HG02759 (cell line): ENCODE measurements at regions not wholly inside any gene's neighbourhood (a gene's known extent, or its start where the extent isn't known, plus 50 kb on each side); places are given as distances from the start of the nearest gene placed in this dataset.

Experiments used
- ATAC-seq: cut with Tn5 transposase; IDR thresholded peaks from one replicate; pipeline ENCODE4 v1.9.1; 2021; ENCODE audit warnings: mild to moderate bottlenecking, moderate library complexity; ENCODE audit not compliant: unreplicated experiment

DNA sequence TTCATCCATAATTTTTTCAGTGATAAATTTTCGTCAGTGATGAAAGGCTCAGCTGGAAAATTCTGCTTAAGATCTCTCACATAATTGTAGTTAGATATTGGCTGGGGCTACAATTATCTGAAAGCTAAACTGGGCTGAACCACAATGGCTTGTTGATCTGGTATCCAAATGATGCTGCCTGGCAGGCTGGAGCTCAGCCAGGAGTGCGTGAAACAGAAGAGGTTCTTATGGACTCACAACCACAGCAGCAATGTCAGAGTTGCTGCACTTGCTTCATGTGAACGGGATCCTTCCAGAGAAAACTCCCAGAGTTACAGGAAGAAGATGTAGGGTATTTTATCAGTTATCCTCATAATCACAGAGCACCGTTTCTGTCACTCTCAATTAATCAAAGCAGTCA lies 533.2 kb upstream of the POM121L12 start:
- no peak for ATAC-seq

DNA sequence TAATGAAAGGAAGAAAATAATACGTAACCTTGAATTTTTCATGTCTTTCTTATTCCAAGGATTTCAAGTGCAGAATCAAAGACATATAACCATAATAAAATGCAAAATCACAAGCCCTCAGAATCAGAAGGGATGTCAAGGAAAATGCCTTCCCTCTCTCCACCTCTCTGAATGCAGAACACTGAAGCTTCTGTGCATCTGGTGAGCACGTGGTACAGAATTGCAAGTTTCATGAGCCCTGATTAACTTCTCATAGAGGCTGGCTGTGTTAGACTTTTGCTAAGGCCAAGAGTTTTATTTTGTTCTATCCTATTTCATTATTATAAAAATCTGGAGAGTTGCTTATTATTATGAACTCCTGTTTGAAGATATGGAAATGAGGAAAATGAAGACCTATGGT lies 533.7 kb upstream of the POM121L12 start:
- ATAC-seq = no peak

DNA sequence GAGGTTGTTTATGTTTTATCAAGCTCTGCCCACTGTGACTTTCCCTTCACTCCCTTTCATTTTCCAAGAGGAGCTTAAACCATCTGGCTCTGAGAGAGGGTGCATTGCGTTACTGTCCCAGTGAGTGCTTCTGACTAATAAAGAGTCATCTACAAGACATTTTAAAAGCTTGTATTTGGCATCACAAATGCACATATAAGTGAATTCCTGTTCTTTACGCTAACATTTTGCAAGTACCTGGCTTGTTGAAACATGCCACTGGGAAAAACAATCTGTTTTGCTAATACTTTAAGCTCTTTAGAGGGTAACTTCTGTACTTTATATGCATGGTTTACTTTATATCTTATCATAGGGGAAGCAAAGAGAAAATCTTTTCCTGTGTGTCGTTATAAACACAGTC lies 534.6 kb upstream of the POM121L12 start:
- no peak for ATAC-seq

DNA sequence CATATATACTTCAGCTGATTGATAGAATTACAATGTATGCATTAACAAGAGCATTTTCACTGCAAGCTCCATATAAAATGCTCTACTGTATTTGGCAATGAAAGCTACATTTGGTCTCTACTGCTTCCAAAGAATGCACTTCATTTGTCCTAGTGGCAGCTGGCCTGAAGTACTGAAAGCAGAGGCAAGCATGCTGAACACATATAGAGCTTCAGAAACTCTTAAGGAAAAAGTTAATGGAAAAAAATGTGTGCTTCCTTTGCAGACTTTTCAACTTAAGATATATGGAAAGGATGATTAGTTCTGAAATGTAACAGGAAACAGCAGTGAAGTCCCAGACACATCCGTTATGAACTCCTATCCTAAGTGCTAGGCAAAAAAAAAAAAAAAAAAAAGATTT lies 537.1 kb upstream of the POM121L12 start:
- no peak for ATAC-seq

DNA sequence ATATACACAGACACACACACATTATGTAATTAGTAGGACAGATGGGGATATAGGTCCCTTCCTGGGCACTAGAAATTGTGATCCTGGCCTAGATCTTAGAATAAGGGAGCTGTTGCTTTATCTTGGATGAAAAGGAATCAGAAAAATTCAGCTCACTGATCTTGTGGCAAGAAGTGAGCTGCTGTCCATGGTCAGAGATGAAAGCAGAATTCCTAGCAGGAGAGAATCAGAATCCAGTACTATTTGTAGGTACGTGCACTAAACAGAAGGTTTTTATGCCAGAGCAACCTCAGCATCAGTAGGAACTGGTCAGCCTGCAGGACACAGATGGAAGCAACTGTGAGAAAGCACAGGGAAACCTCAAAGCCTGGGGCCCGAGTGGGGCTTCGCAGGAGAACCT lies 549.2 kb upstream of the POM121L12 start:
- no peak for ATAC-seq

DNA sequence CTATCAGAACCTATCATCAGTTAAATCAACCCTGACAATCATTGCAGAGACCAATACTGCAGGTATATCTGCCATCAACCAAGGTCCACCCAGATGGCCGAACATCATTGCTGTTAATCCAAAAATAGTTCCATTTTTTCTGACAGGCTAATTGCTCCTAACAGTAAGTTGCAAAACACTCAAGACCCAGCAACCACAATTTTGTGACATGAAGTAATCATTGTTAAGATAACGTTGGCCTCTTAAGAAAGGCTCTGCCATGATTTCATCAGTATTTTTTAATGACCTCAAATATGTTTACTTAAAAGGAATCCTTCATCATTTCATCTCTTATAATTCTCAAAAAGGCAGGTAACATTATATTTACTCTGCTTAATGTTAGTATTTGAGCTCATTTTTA lies 553.4 kb upstream of the POM121L12 start:
- ATAC-seq = no peak

DNA sequence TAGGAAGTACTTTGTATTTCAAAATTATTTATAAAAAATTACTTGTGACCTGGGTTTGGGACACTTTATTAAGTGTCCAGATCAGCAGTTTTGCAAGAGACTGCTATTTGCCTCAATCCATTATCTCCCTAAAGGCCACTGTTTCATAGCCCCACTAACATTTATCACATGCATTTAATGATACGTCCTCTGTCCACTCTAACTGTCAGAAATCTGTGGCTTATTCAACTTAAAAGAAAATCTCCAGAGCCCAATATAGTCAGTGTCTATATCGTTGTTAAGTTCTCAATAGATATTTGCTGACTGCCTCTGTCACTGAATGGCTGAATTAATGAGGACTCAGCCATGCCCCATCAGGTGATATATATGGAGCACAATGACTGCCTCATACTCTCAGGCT lies 553.9 kb upstream of the POM121L12 start:
- no peak for ATAC-seq

DNA sequence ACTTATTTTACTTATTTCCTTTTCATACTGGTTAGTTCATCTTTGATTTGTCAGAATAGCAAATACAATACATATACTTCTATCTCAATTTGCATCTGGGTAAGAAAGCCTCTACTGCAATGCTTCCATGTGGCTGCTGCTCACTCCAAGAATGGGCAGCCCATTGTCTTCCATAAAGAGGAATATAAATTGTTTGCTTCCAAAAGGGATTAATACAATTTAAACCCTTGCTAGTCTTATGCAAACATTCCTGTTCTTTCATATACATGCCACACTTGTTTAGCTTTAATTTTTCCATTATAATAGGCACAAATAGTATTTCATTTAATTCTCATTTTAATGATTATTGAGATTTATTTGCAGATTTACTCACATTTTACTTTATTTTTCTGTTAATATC lies 555.4 kb upstream of the POM121L12 start:
- ATAC-seq = no peak

GRCh38 chr7:52475001-52475582 lies 560.3 kb upstream of the POM121L12 start:
- no peak for ATAC-seq

GRCh38 chr7:52473756-52474155 lies 561.7 kb upstream of the POM121L12 start:
- no peak for ATAC-seq

- no peak for ATAC-seq
These were observed 563.3 kb upstream of the POM121L12 start for GRCh38 chr7:52472006-52472620.

- ATAC-seq = no peak
These were observed 570.2 kb upstream of the POM121L12 start for GRCh38 chr7:52465216-52465615.

GRCh38 chr7:52463341-52463740 lies 572.1 kb upstream of the POM121L12 start:
- no peak for ATAC-seq

GRCh38 chr7:52462474-52462873 lies 573.0 kb upstream of the POM121L12 start:
- no peak for ATAC-seq

GRCh38 chr7:52455571-52455970 lies 579.9 kb upstream of the POM121L12 start:
- ATAC-seq = no peak

- ATAC-seq = no peak
These were observed 584.6 kb upstream of the POM121L12 start for GRCh38 chr7:52450816-52451215.

DNA sequence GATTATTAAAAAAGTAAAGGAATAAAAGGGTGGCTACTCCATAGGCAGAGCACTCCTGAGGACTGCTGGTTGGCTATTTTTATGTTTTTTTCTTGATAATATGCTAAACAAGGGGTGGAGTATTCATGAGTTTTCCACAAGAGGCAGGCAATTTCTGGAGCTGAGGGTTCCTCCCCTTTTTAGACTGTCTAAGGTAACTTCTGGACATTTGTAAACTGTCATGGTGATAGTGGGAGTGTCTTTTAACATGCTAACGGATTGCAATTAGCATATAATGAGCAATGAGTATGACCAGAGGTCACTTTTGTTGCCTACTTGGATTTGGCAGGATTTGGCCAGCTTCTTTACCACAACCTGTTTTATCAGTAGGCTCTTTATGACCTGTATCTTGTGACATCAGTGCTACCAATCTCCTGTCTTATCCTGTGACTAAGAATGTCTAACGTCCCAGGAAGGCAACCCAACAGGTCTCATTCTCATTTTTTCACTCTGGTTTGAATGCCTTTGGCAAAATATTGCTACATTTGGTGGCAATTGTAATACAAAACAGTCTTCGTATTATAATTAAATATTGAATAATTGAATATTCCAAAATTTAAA lies 587.8 kb upstream of the POM121L12 start:
- no peak for ATAC-seq

- ATAC-seq = no peak
These were observed 599.2 kb upstream of the POM121L12 start for GRCh38 chr7:52436278-52436677.

DNA sequence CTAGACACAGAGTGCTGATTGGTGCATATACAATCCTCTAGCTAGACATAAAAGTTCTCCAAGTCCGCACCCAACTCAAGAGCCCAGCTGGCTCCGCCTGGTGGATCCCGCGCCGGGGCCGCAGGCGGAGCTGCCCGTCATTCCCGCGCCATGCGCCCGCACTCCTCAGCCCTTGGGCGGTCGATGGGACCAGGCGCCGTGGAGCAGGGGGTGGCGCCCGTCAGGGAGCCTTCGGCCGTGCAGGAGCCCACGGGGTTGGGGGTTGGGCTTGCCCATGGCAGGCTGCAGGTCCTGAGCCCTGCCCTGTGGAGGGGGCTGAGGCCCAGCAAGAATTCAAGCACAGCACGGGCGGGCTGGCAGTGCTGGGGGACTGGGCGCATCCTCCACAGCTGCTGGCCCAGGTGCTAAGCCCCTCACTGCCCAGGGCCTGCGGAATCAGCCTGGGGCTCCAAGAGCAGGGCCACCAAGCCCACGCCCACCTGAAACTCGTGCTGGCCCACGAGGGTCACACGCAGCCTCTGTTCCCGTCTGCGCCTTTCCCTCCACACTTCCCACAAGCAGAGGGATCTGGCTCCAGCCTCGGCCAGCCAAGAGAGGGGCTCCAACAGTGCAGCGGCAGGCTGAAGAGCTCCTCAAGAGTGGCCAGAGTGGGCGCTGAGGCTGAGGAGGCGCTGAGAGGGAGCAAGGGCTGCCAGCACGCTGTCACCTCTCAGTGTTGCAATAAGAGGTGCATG lies 604.2 kb upstream of the POM121L12 start:
- no peak for ATAC-seq

DNA sequence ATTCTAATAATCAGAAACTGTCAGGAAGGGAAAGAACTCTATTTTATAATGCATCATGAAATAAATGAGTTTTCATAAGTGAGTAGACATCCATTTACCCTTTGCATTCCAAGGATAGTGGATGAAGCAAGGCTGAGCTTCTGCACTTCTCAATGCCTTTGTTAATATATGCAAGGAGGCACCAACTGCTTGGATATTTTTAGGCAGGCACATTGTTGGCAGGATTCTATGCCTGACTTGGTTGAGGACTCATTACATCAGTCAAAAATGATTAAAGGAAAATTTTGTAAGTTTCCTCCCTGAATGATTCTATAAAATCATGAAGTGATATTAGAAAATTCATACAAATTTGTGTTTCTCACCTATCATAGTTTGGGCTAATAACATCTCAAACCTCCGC lies 612.2 kb upstream of the POM121L12 start:
- ATAC-seq = no peak

DNA sequence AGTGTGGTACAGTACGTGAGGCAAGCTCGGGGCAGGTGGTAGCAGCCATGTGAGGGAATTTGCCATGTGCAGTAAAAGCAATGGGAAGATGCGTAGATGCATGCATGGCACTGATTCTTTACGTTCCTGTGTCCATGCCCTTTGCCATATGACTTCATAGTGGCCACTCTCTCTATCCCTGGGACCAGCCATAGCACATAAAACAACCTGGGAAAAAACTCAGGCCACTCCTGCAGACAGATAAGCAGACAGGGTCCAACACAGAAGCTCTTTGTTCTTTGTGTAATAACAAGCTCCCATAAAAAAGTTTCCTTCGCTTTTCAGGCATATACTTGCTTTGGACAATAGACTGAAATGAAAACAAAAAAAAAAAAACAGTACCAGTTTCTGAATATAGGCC lies 622.4 kb upstream of the POM121L12 start:
- ATAC-seq = no peak

DNA sequence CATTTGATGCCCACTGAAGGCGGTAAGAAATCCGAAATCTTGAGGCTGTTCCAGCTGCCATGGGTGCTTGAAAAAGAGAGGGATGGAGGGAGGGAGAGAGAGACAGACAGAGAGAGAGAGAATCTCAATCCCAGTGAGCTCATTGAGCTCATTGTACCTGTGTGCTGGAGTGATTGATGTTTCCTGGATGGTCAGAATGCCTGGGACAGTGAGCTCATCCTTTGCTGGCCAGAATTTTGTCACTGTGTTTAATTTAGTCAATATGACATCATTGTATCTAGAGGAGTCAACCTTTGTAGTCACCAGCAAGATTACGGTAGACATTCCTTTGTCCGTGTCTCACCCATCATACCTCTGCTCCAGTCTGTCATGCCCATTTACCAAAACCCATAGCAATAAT lies 625.4 kb upstream of the POM121L12 start:
- ATAC-seq = no peak
